OCI-LY7 (cell line): ENCODE measurements at regions not wholly inside any gene's neighbourhood (a gene's known extent, or its start where the extent isn't known, plus 50 kb on each side); places are given as distances from the start of the nearest gene placed in this dataset.

Experiments
- BruUV-seq: library from RNA; stranded (reverse); fragments of 400-500 nt; replicated peaks from 2 replicates; lab custom pipeline; 2021; lab: Mats Ljungman, UMichigan
- CTCF ChIA-PET: fragments of 300-600 bp; sonication (Branson Sonifier 250); formaldehyde crosslinking; loops from one replicate; lab custom pipeline; 2022; ENCODE audit warnings: antibody characterized with exemption; ENCODE audit not compliant: unreplicated experiment; lab: Charles Lee
- POLR2A ChIA-PET: fragments of 300-600 bp; sonication (Branson Sonifier 250); formaldehyde crosslinking; loops from one replicate; lab custom pipeline; 2022; ENCODE audit warnings: antibody characterized with exemption; lab: Charles Lee
- DNase-seq: peaks from one replicate; pipeline ENCODE4 v3.0.0-alpha.2; 2015; ENCODE audit warnings: low spot score
- H2AFZ ChIP-seq: fragments of 200-600 bp; sonication (generic), shearing (Covaris generic); 2 replicates; pipeline ENCODE4 v1.6.1; 2014; ENCODE audit warnings: mild to moderate bottlenecking, antibody characterized with exemption, low read length, moderate library complexity
- H3K27ac ChIP-seq: fragments of 200-600 bp; sonication (generic); 2 replicates; pipeline ENCODE4 v1.5.1; 2014; ENCODE audit warnings: mixed run types, low read depth, mild to moderate bottlenecking, moderate library complexity, low read length, inconsistent platforms; ENCODE audit not compliant: poor library complexity, severe bottlenecking
- H3K36me3 ChIP-seq: fragments of 200-600 bp; sonication (generic); 2 replicates; pipeline ENCODE4 v1.6.1; 2014; ENCODE audit warnings: mild to moderate bottlenecking, antibody characterized with exemption, low read length, moderate library complexity, mixed read lengths; ENCODE audit not compliant: insufficient read depth
- H3K4me1 ChIP-seq: fragments of 200-600 bp; sonication (generic); 2 replicates; pipeline ENCODE4 v1.5.1; 2014; ENCODE audit warnings: mild to moderate bottlenecking, low read length; ENCODE audit not compliant: insufficient read depth, poor library complexity, severe bottlenecking
- H3K4me2 ChIP-seq: fragments of 200-600 bp; sonication (generic); 2 replicates; pipeline ENCODE4 v1.6.1; 2014; ENCODE audit warnings: mild to moderate bottlenecking, low read length
- H3K4me3 ChIP-seq: fragments of 200-600 bp; sonication (generic); 2 replicates; pipeline ENCODE4 v1.5.1; 2014; ENCODE audit warnings: mild to moderate bottlenecking, low read depth, low read length; ENCODE audit not compliant: poor library complexity, severe bottlenecking
- H3K79me2 ChIP-seq: fragments of 200-600 bp; sonication (generic); 2 replicates; pipeline ENCODE4 v1.6.1; 2016; ENCODE audit warnings: low read depth, mild to moderate bottlenecking, low read length, moderate library complexity, mixed read lengths; ENCODE audit not compliant: insufficient read depth
- H3K9me2 ChIP-seq: fragments of 200-600 bp; sonication (generic); 2 replicates; pipeline ENCODE4 v1.6.1; 2016; ENCODE audit warnings: mild to moderate bottlenecking, low read length, mixed read lengths; ENCODE audit not compliant: insufficient read depth
- H3K9me3 ChIP-seq: fragments of 200-600 bp; sonication (generic); 2 replicates; pipeline ENCODE4 v1.6.1; 2014; ENCODE audit warnings: mild to moderate bottlenecking, mixed run types, low read length, mixed read lengths
- H4K20me1 ChIP-seq: fragments of 200-600 bp; sonication (generic); 2 replicates; pipeline ENCODE4 v1.6.1; 2014; ENCODE audit warnings: mild to moderate bottlenecking, antibody characterized with exemption, low read length, moderate library complexity, mixed read lengths; ENCODE audit not compliant: insufficient read depth
- CTCF ChIP-seq: fragments of 200-600 bp; sonication (generic); conservative IDR thresholded peaks from 2 replicates; pipeline ENCODE4 v1.5.1; 2014; ENCODE audit warnings: mild to moderate bottlenecking, antibody characterized with exemption, low read length, moderate library complexity, mixed read lengths
- EZH2phosphoT487 ChIP-seq: fragments of 200-600 bp; sonication (generic); IDR thresholded peaks from 2 replicates; pipeline ENCODE4 v1.6.1; 2018; ENCODE audit warnings: low read depth, borderline replicate concordance, mild to moderate bottlenecking, mixed run types, antibody characterized with exemption, low read length, moderate library complexity, mixed read lengths
- intact Hi-C: fragments of 100-400 bp; cut with micrococcal nuclease; formaldehyde crosslinking; loops from one replicate; pipeline ENCODE4 v1.10.0; 2022; ENCODE audit not compliant: unreplicated experiment

- no peak overlapping the region for H3K4me3 ChIP-seq
- intact Hi-C loops = no loop called here
- H3K79me2 ChIP-seq = no peaks in the 10 kb centered on the region
- no peaks in the 10 kb centered on the region for H3K9me3 ChIP-seq
- POLR2A ChIA-PET = no interaction called here
- H3K27ac ChIP-seq = no peak overlapping the region
- CTCF ChIA-PET = no interaction called here
- no peaks in the 10 kb centered on the region for H3K36me3 ChIP-seq
- no peaks in the 10 kb centered on the region for H3K9me2 ChIP-seq
- TF ChIP-seq CTCF = no peak
- no peak for TF ChIP-seq EZH2phosphoT487
- H4K20me1 ChIP-seq = no peaks in the 10 kb centered on the region
- no peaks in the 10 kb centered on the region for H3K4me1 ChIP-seq
- no peak overlapping the region for H3K4me2 ChIP-seq
- no peak overlapping the region for H2AFZ ChIP-seq
- BruUV-seq = no TSS peak
- no peak for DNase-seq
These were observed 64.2 kb upstream of the SLC38A2 start for GRCh38 chr12:46436747-46437146.

- Histone ChIP-seq H4K20me1 (no peaks in the 10 kb centered on the region), H3K9me3 (no peaks in the 10 kb centered on the region), H3K9me2 (no peaks in the 10 kb centered on the region), H3K36me3 (no peaks in the 10 kb centered on the region), H3K4me3 (no peak overlapping the region), H3K4me2 (no peak overlapping the region), H3K4me1 (no peaks in the 10 kb centered on the region), H3K27ac (no peak overlapping the region), H2AFZ (no peak overlapping the region), H3K79me2 (no peaks in the 10 kb centered on the region)
- intact Hi-C loops = no loop called here
- no peak for TF ChIP-seq EZH2phosphoT487
- TF ChIP-seq CTCF = no peak
- no TSS peak for BruUV-seq
- no peak for DNase-seq
- ChIA-PET CTCF (no interaction called here), POLR2A (no interaction called here)
These were observed 63.1 kb upstream of the SLC38A2 start for GRCh38 chr12:46435625-46436024.

GRCh38 chr12:46435029-46435428 lies 62.5 kb upstream of the SLC38A2 start:
- H3K9me3 ChIP-seq = no peaks in the 10 kb centered on the region
- ChIA-PET CTCF (no interaction called here), POLR2A (no interaction called here)
- no peak overlapping the region for H2AFZ ChIP-seq
- H3K4me3 ChIP-seq = no peak overlapping the region
- intact Hi-C loops = no loop called here
- BruUV-seq = no TSS peak
- no peaks in the 10 kb centered on the region for H3K9me2 ChIP-seq
- TF ChIP-seq CTCF = no peak
- TF ChIP-seq EZH2phosphoT487 = no peak
- H3K4me1 ChIP-seq = no peaks in the 10 kb centered on the region
- H3K79me2 ChIP-seq = no peaks in the 10 kb centered on the region
- no peak overlapping the region for H3K27ac ChIP-seq
- no peaks in the 10 kb centered on the region for H4K20me1 ChIP-seq
- no peak overlapping the region for H3K4me2 ChIP-seq
- no peak for DNase-seq
- no peaks in the 10 kb centered on the region for H3K36me3 ChIP-seq
